ENCODE measurements at regions not wholly inside any gene's neighbourhood (a gene's known extent, or its start where the extent isn't known, plus 50 kb on each side); places are given as distances from the start of the nearest gene placed in this dataset.
A peak's percentile ranks its signal among the peaks of the same experiment; 100 is the strongest.
"Not testable (repeated sequence)": the region's sequence is repeated elsewhere in the genome, so short reads cannot be mapped to it uniquely, and the experiment has no call there.

DNA sequence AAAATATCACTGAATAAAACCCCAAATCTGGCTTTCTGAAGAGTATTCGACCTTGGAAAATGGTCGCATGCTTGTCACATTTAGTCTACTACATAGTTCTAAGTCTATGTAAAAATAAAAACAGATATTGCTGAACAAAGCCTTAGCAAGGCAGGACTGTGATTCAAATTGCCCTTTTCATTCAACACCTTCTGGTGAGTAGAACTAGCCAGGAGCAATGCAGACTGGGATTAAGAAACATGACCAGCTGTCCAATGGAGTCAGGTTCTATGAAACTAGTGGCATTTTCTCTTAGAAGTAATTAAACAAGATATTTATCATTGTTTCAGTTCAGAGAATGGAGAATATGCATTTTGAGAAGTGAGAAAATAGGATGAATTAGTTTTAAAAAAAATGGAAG is 1260.5 kb upstream of the ACVR2A start:
- no peak for DNase-seq (ENCODE audit: low spot score)

DNA sequence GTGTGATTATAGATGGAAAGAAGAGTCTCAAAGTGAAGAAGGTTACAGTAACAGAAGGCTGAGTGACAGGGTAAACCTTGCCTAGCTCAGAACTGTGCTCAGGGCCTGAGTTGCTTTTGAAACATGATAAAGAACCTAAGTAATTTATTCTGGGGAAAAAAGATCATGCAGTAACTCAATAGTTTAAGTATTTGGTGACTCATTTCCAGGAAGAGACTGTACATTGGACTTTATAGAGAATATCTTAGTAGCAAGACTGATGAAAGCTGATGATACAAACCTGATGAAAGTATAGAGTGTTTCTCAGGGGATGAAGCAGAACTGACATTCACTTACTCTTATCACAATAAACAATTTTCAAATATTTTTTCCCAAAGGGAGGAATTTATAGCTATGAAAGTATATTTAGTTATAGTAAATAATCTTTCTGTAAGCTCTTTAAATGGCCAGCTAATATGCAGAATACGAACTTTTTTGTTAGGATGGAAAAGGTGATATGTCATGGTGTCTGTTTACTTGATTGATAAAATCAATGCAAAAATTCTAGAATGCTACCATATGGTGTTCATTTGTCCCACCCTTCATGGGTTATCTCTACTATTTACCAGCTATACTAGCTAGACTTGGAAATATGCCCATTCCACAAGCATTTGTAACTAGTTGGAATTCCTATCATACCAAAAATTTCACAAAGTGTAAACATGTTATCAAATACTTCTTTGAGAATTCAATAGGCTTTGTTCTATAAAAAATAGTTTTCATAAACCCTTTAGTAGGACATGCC is 1265.5 kb upstream of the ACVR2A start:
- peak; percentile 3 for DNase-seq (ENCODE audit: low spot score)

DNA sequence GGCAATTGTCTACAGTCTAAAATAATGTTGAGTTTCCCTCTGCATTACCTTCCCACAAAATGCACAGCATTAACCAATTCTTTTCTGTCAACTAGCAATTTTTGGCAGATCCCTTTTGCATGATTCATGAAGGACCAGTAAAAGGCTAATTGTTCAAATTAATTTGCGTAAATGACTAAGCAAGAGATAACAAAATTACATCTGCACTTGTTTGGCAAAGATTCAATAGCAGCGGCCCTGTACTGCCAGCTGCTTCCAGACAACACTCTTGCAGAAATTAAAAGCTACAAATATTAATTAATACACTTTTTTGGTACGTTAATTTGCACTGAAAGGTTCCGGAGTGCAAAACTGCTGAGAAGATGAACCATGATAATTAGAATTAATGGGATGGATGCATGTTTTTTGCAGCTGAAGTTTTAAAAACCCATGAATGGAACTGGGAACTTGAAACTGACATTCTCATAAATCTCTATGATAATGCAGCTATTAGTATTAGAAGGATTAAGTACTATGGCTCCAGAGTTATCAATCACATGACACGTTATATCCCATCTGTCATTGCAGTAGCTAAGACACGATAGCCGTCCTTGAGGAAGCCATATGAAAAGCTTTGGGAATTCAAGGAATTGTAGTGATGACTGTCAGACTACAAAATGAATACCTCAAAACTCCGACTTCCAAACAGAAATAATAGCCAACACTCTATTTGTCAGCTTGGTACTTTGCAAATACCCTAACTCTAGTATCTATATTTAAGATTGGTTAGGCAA is 1268.3 kb upstream of the ACVR2A start:
- no peak for DNase-seq (ENCODE audit: low spot score)

DNA sequence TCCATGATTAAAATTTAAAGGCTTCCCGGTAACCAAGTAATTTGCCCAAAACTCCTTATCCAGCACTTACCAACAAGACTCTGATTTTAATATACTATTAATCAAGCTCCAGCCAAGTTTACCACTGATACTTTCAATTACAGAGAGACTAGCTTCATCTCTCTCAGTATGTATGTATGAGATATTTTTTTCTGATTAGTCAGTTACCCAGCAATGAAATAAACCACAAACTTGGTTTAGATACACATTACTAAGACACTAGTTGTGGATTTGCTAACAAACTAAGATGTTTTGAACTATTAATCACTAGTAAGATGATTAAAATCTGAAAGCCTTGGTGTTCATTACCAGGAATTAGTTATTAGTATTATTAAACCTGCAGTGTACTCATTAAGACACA is 1272.2 kb upstream of the ACVR2A start:
- no peak for DNase-seq (ENCODE audit: low spot score)

DNA sequence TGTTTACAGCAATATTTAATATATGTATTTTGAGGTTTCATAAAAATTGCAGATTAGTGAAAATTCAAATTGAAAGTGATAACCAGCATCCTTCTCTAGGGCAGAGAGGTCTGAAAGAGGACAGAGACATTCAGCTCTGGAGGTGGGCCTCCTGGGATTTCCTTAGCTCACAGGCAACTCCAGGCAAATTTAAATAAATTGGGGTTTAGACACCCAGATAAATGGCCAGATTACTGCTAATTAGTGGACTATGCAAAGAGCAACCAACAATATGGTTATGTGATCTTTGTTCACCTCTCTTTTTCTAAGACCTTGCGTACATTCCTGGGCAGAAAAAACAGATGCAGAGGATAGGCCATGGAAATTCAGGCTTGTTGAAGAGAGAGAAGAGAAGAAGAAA is 1282.8 kb upstream of the ACVR2A start:
- DNase-seq (ENCODE audit: low spot score): no peak

DNA sequence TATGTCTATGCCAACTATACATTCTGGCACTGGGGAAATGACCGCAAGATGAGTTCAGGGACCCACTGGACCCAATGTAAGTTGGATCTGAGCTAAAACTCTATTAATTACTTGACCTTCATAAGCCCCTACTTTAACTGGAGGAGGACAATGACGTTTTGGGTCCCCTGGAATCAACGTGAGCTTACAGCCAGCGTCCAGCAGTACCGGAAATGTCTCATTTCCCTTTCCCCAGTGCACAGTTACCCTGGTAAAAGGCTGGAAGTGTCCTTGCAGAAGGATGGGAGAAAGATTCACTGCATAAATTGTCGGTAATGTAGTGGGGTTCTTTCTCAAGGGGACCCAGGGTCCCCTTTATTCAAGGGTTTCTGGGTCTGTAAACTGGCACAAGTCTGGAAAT is 1297.6 kb upstream of the ACVR2A start:
- no peak for DNase-seq (ENCODE audit: low spot score)

DNA sequence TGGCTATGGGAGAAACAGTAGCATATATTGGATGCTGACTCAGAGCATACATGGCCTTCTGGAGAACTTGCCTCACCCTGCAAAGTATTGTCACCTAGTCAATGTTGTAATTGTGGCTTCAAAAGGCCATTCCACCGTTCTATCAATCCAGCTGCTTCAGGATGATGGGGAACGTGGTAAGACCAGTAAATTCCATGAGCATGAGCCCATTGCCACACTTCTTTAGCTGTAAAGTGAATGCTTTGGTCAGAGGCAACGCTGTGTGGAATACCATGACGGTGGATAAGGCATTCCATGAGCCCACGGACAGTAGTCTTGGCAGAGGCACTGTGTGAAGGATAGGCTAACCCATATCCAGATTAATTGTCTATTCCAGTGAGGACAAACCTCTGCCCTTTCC is 1300.1 kb upstream of the ACVR2A start:
- DNase-seq (ENCODE audit: low spot score): no peak

DNA sequence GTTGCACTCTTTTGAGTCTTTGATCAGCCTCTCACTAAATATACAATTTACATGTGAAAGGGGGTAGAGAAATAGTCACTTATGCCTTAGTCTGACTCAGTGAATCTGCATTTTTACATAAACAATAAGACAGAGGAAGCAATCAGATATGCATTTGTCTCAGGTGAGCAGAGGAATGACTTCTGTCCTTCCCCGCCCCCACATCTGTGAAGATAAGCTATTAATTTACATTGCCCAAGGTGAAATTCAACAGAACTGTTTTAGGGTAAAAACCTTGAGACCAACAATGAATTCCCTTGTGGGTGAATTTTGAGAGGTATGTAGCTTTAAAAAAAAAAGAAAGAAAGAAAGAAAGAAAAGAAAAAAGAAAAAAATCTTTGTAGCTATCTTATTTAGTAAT is 1302.9 kb upstream of the ACVR2A start:
- DNase-seq (ENCODE audit: low spot score): no peak

DNA sequence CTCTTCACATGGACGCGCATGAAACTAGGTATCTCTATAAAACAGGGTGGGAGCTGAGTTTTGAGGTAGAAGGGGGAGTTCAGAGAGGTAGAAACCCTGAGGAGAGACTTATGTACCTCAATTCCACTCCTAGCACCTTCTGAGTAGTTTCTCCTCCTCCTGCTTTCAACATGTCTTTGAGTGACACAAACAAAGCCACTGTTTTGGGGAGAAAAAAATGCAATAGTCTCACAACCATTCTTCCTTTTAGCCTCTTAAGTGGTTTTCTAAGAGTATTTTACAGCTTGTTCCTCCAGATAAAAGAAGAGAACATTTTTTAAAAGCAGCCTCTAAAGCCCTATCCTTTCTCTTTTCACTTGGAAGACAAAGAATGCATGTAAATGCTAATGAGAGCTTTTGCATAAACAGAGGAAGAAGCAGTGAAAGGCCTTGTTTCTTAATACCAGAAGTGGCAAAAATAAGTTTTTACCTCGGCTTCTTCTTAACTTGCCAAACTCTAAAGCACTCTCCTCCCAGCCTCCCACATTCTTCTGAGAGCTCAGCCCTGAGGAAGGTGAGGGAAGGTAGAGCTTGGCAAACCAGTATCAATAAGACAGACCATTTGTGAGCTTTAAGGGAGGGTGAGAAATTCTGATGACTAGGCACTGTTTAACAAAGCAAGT is 1304.4 kb upstream of the ACVR2A start:
- no peak for DNase-seq (ENCODE audit: low spot score)

DNA sequence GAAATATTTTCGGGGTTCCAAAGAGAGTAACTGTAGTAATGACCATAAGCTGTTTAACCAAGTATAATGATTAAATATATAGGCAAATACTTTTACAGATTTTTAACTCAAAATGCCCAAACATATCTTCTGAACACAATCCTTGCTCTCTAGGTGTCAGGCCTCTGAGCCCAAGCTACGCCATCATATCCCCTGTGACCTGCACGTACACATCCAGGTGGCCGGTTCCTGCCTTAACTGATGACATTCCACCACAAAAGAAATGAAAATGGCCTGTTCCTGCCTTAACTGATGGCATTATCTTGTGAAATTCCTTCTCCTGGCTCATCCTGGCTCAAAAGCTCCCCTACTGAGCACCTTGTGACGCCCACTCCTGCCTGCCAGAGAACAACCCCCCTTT is 1305.1 kb upstream of the ACVR2A start:
- not testable (repeated sequence) for DNase-seq (ENCODE audit: low spot score)

DNA sequence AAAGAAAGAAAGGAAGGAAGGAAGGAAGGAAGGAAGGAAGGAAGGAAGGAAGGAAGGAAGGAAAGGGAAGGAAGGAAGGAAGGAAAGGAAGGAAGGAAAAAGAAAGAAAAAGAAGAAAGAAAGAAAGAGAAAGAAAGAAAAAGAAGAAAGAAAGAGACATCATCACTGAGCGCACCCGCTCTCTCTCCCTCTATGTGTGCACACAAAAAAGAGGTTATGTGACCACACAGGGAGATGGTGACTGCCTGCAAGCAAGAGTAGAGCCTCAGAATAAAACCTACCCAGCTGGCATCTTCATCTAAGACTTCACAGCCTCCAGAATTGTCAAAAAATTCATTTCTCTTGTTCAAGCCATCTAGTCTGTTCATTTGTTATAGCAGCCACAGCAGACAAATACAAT is 1307.4 kb upstream of the ACVR2A start:
- no peak for DNase-seq (ENCODE audit: low spot score)

DNA sequence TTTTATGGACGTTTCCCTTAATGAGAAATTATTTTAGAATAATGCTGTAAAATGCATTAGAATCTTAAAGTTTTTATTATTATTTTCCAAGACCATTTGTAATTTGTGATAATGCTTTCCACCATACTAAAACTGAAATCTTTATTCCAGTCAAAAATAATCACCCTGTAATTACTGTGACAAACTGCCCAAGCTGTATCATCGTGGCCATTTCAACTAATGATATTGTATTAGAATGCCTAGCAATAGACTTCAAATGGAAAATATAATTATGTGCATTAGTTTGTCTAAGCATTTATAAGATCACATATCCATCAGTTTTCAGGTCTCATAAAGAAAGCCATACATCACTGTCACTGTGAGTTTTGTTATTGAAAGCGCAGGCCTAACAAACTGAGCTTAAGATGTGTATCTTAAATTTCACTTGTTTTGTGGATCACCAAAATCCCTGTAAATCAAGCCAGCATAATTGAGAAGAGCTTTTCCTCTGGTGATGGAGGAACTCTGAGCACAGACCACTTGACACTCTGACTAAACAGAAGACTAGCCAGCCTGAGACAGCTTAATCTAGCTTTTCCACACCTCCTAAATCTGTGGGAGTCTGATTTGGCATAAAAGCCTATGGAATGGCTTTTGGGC is 1312.2 kb upstream of the ACVR2A start:
- DNase-seq (ENCODE audit: low spot score): no peak

DNA sequence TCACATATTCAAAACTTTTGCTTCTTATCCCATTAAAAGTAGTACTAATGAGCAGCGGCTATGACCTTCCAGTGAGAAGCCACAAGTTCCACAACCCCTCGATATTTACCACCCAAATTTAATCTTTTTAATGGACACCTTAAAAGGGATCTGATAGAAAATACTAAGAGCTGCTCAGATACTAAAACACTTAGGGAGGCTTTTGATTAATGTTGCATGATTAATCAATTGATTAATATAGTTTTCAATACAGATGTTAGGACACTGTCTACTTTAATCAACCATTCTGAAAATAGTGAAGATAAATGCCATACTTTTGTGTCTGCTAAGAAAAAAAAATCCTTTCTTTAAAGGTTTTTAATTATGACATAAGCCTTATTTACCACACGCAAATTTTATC is 1312.8 kb upstream of the ACVR2A start:
- DNase-seq (ENCODE audit: low spot score): no peak

DNA sequence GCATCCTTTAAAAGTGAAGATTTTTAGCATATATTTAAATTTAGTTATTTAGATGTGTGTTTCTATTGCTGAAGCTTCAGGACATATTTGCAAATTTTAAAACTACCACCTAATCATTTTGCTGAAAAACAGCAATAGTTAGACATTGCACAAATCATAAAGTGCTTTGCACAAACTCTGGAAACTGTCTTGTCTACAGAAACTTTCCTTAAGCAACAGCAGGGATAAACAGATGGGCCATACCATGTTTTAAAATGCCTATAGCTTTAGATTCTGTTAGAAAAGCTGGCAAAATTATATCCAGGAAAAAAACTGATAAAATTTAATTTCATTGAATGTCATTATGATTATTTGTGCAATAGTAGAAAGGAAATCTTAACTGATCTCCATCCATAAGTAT is 1313.9 kb upstream of the ACVR2A start:
- DNase-seq (ENCODE audit: low spot score): no peak

DNA sequence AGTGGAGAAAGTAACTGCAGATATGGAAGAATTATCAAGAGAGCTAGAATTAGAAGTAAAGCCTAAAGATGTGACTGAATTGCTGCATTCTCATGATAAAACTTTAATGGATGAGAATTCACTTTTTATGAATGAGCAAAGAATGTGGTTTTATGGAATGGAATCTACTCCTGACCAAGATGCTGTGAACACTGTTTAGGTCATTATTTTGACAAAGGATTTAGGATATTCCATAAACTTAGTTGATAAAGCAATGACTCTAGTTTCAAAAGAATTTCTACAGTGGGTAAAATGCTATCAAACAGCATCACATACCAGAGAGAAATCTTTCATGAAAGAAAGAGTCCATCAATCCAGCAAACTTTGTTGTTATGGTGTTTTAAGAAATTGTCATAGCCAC is 1317.7 kb upstream of the ACVR2A start:
- DNase-seq (ENCODE audit: low spot score): no peak

DNA sequence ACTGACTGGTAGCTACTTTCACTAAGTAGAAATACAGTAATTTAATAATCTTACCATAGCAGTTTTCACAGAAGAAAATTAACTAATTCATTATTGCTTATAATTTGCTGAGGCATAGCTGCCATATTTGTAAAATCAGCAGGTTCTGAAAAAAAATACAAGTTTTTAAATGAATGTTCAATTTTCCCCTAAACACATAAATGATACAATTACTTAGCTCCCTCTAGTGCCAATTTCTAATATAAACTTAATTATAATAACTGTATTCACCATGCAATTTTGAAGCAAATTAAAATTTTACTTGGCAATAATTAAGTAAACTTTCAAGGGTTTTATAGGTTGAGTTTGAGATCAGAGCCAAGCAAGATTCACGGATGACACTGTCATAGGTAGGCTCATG is 1321.6 kb upstream of the ACVR2A start:
- DNase-seq (ENCODE audit: low spot score): peak; percentile 43

DNA sequence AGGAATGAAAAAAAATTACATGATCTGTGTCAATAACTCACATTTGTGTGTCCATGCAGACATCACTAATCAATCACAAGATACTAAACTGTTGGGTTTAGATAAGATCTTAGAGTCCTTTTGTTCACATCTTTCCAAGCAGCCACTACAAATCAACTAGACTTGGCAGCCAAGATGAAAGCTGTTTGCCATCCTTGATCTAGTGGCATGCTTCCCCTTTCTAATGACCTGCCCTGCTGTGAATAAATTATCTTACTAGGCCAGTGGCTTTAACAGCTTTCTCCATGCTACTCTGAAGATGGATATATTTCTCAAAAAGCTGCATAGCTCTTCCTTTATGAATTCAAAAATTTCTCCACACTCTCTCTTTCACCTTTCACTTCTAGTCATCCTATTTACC is 1338.0 kb upstream of the ACVR2A start:
- no peak for DNase-seq (ENCODE audit: low spot score)

DNA sequence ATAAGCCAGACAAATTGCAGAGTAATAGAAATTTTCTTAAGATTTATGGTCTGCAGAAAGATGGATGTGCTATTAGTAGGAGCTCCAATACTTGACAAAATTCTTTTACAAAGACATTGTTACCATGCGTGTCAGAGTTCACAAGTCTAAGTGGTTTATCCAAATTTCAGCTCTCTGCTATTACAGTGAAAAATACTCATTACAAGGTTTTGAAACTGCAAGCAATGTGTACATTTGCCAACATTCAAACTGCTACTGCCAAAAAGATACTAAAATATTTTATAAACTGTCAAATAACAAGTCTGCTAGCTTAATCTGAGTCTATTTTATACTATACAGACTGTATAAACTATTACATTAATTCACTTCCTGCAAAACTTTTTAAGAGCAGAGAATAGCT is 1341.5 kb upstream of the ACVR2A start:
- no peak for DNase-seq (ENCODE audit: low spot score)

DNA sequence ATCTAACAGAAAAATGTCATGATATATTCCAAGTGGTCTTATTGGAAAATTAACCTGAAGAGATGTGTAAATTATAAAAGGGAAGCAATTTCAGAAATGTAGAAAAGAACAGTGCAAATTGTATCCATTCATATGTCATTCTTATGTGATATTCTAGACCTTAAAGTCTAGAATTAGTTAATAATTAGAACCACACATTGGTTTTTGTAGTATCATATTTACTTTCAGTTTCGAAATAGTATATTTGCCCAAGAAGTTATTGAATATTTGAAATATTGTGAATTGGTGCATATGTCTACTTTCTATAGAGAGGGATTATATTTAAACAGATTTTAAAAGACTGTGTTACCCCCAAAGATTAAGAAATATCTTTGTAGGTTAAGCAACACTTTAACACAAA is 1348.6 kb upstream of the ACVR2A start:
- DNase-seq (ENCODE audit: low spot score): no peak

DNA sequence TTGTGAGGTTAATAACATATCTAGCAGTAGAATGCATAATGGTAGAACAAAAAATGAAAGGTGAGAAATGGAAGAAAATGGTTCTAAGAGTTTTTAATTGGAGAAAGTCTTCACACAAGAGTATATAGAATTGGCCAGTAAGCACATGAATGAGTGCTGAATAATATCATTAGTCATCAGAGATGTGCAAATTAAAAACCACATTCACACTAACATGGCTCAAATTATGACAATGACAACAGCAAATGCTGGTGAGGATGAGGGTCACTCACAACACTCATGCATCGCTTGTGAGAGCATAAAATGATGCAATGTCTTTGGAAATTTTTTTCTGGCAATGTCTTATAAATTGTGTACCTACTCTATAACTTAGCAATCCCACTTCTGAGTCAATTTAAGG is 1355.4 kb upstream of the ACVR2A start:
- DNase-seq (ENCODE audit: low spot score): peak; percentile 58

DNA sequence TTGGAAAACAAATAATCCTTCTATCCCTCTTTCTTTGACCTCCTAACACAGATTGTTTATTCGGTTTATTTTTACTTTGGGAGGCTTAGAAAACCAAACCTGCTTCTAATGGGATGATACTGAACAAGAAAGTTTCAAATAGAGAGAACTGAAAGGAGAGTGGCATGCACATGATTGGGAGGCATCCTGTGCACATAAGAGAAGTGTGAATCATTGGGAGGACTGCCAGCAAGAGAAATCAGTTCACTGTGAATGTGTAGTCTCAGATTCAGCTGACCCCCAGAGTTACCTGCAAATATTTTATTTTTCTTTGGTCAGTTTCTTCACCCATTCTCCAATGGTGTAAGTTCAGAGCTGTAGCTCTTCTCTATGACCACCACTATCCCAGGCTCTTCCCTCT is 1363.2 kb upstream of the ACVR2A start:
- peak; percentile 3 for DNase-seq (ENCODE audit: low spot score)

DNA sequence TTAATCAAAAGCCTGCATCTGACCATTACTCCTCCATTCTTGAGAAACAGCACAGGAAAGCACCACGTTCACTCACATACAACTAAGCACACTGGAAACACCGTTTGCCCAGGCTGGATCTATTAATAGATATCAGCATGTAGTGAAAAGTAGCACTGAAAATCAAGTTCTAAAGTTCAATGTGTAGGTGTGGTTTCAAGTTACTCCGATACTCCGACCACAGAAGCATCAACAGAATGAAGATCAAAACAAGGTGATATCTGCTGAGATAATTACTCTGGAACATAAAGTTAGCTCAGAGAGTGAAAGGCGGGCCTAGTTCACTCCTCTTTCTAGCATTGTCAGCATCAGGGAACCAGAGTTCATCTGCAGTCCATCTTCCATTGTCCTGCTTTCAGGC is 1367.4 kb upstream of the ACVR2A start:
- no peak for DNase-seq (ENCODE audit: low spot score)

DNA sequence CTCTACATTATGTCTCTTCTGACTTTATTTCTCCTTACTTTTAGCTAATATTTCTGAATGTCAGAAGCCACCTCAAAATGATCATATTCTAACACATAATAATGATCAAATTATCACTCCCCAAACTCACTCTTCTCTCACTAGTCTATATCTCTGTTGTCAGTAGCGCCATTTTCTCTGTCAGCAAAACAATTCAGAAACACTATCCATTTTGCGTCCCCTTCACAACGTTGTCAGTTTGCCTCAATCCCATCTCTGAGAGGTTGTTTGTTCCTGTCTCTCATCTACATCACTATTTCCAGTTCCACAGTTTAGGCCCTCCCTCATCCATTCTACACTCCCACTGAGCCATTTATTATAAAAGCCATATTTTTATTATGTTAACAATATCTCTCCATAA is 1376.3 kb upstream of the ACVR2A start:
- DNase-seq (ENCODE audit: low spot score): no peak
